Cardiac fibroblast (primary cell): ENCODE measurements at regions not wholly inside any gene's neighbourhood (a gene's known extent, or its start where the extent isn't known, plus 50 kb on each side); places are given as distances from the start of the nearest gene placed in this dataset.

ENCODE experiments used
- DNase-seq, 2 donors: peaks; one replicate each; pipeline versions ENCODE4 v3.0.0 to v3.0.0-alpha.2; 2010; ENCODE audit warnings: low read depth in 2 of 2
- H3K4me3 ChIP-seq, 2 donors: replicated peaks in 1 of 2; 1 replicate in 1 of 2; 2 replicates in 1 of 2; pipeline ENCODE4 v1.5.1; 2011; ENCODE audit warnings: low read depth in 2 of 2, low read length in 2 of 2, mild to moderate bottlenecking in 2 of 2, moderate library complexity in 1 of 2
- TF ChIP-seq, protein P1 (sequence below): IDR thresholded peaks from one replicate; pipeline ENCODE4 v1.5.1; 2011; ENCODE audit warnings: low read depth, mild to moderate bottlenecking, low read length, inconsistent platforms

DNA sequence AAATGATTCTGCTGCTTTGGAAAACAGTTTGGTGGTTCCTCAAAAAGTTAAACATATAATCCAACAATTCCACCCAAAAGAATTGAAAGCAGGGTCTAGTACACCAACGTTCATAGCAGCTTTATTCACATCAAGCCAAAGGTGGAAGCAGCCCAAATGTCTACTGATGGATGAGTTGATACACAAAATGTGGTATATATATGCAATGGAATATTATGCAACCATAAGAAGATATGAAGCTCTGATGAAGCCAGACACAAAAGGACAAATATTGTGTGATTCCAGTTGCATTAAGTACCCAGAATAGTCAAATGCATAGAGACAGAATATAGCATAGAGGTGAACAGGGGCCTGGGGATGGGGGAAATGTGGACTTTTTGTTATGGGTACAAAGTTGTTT lies 269.3 kb downstream of the METTL4 start:
- TF ChIP-seq, protein P1, sequence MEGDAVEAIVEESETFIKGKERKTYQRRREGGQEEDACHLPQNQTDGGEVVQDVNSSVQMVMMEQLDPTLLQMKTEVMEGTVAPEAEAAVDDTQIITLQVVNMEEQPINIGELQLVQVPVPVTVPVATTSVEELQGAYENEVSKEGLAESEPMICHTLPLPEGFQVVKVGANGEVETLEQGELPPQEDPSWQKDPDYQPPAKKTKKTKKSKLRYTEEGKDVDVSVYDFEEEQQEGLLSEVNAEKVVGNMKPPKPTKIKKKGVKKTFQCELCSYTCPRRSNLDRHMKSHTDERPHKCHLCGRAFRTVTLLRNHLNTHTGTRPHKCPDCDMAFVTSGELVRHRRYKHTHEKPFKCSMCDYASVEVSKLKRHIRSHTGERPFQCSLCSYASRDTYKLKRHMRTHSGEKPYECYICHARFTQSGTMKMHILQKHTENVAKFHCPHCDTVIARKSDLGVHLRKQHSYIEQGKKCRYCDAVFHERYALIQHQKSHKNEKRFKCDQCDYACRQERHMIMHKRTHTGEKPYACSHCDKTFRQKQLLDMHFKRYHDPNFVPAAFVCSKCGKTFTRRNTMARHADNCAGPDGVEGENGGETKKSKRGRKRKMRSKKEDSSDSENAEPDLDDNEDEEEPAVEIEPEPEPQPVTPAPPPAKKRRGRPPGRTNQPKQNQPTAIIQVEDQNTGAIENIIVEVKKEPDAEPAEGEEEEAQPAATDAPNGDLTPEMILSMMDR: no peak
- H3K4me3 ChIP-seq: no peak overlapping the region
- DNase-seq: no peak

DNA sequence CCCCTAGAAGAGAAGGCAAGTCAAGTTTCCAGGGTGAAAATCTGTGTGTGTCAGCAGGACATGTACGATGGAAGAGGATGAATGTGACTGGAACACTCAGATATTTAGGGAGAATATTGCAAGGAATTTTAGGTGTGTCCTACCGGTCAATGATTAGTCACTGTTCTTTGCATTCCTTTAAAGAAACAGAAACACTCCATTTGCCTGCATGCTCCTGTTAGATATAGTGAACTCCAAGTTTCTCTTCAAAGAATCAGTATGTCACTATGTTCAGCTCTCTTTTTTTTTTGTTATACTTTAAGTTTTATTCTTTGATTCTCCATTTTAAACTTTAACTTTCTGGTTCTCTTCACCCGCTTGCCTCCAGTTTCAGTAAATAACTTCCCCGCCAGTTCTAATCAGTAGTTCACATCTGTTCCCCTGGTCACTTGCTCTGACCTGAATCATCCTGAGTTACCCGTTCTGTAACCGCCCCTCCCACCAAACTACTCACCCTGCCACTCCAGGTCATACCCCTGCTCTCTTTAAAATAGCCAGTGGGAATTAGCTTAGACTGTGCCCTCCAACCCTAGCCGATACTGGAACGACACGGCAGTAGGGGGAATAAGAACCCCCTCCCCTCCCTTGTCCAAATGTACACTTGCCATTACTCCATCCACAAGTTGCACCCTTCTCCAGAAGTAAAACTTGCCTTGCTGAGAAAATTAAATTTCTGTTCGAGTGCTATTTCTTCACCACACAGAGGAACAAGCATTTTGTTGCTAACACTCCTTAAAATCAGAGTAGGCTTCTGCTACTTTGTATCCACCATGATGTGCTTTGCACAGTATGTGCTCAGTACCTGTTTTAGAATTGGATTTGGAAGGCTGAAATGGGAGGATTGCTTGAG lies 268.4 kb downstream of the METTL4 start:
- TF ChIP-seq, protein P1: no peak
- no peak overlapping the region for H3K4me3 ChIP-seq
- DNase-seq: peak; percentile 34 to 53

DNA sequence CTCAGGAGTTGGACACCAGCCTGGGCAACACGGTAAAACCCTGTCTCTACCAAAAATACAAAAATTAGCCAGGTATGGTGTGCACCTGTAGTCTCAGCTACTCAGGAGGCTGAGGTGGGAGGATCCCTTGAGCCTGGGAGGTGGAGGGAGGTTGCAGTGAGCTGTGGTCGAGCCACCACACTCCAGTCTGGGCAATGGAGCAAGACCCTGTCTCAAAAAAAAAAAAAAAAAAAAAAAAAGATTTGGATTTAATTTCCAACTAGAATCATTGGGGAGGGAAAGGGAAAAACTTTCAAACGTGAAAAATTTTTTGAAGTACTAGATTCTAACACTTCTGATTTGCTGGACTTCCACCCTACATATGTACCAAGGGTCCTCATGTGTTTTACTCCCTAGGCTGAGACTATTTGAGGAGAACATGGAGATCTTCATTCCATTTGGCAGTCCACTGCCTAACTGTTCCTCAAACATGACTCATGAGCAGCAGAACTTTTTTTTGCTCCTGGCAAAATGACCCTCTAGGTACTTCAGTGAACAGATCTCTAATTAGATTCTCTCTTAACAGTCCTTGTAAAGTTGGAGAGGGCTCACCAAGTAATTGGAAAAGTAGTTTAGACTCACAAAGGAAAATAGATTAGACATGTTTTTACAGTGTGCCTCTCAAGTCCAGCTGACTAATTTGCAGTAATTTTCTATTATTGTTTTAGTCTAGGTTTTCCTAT lies 267.6 kb downstream of the METTL4 start:
- TF ChIP-seq, protein P1: no peak
- no peak overlapping the region for H3K4me3 ChIP-seq
- peak; percentile 32 to 41 for DNase-seq

- no peak overlapping the region for H3K4me3 ChIP-seq
- DNase-seq: peak; percentile 51 to 56
Measured at GRCh38 chr18:2304378-2305175, 266.7 kb downstream of the METTL4 start.

DNA sequence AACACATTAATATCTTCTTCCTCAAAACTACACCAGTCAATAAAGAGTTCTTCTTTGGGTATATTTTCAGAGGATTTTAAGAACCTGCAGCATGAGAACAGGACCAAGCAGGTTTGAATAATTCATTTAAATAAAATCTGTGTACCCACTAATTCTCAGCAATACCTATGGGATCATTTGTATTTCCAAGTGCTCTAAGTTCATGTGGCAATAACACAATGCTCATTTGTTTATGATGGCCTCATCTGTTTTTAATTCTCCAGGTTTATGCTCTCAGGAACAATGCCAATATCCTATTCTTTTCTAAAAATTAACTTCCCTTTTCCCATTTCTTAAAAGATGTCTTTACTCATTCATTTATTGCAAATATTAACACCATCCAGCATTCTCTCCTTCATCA lies 264.7 kb downstream of the METTL4 start:
- no peak for DNase-seq
- H3K4me3 ChIP-seq: no peak overlapping the region
- TF ChIP-seq, protein P1: no peak

More at GRCh38 chr18:2304378-2305175, 266.7 kb downstream of the METTL4 start:
- TF ChIP-seq, protein P1: no peak

DNA sequence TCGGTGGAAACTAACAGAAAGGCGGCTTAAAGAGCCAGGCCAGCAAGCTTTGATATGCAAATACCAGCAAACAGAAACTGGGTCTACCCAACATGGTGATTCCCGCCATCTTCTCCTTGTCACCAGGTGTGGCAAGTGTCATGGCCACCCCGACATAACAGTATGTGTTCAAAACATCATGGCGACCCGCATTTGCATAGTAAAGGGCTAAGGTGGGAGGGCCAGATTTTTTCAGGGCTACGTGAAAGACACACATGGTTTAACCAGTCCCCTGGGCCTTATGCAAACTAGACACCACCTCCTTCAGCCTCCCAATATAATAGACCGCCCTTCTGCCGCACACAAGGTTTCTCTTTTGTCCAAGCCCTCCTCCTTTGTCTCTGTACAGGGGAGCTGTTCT lies 260.4 kb downstream of the METTL4 start:
- no peak for DNase-seq
- TF ChIP-seq, protein P1: no peak
- no peak overlapping the region for H3K4me3 ChIP-seq
